OCI-LY1 (cell line): ENCODE measurements at regions not wholly inside any gene's neighbourhood (a gene's known extent, or its start where the extent isn't known, plus 50 kb on each side); places are given as distances from the start of the nearest gene placed in this dataset.

ENCODE experiments used
- EZH2 ChIP-seq: fragments of 200-600 bp; sonication (generic), shearing (Covaris generic); IDR thresholded peaks from 2 replicates; pipeline ENCODE4 v1.8.0; 2017; ENCODE audit warnings: borderline replicate concordance, mixed run types, mild to moderate bottlenecking, antibody characterized with exemption, low read length, moderate library complexity, mixed read lengths
- TF ChIP-seq, protein P1 (sequence below): fragments of 200-600 bp; sonication (generic), shearing (Covaris generic); IDR thresholded peaks from 2 replicates; pipeline ENCODE4 v1.5.1; 2017; ENCODE audit warnings: mild to moderate bottlenecking, antibody characterized with exemption, low read length, moderate library complexity, mixed read lengths

DNA sequence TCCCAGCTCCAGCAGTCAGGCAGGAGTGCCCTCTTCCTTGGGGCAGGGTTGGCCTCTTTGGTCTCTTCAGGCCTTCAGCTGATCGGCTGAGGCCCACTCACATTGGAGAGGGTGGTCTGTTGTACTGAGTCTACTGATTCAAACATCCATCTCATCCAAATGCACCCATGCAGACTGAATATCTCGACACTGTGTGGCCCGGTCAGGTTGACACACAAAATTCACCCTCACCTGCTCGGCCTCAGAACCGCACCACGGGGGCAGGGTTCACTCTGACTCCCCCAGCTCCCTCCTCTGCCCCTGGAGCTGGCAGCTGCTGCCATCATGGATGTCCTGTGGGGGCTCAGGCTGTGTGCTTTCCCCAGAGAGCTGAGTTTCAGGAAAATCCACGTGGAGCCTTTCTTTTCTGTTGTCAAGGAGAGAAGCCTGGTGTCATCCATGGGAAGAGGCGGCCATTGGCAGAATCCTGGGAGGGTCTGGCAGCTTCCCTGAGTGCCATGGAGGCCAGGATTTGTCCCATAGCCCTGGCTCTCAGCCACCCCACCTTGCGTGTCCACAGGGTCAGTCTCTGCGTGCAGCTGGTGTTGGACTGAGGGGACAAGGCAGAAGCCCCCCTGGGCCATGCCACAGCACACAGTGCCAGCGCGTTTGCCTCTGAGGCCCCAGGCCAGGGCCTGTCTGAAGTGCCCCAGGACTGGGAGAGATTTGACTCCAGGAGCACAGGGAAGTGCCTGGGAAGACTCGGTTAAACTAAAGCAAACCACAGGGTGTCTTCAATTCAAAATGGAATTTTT, 114.1 kb downstream of the ERMARD start:
- TF ChIP-seq EZH2: no peak
- TF ChIP-seq, protein P1, sequence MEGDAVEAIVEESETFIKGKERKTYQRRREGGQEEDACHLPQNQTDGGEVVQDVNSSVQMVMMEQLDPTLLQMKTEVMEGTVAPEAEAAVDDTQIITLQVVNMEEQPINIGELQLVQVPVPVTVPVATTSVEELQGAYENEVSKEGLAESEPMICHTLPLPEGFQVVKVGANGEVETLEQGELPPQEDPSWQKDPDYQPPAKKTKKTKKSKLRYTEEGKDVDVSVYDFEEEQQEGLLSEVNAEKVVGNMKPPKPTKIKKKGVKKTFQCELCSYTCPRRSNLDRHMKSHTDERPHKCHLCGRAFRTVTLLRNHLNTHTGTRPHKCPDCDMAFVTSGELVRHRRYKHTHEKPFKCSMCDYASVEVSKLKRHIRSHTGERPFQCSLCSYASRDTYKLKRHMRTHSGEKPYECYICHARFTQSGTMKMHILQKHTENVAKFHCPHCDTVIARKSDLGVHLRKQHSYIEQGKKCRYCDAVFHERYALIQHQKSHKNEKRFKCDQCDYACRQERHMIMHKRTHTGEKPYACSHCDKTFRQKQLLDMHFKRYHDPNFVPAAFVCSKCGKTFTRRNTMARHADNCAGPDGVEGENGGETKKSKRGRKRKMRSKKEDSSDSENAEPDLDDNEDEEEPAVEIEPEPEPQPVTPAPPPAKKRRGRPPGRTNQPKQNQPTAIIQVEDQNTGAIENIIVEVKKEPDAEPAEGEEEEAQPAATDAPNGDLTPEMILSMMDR: no peak
